CD14-positive monocyte (primary cell): ENCODE measurements at regions not wholly inside any gene's neighbourhood (a gene's known extent, or its start where the extent isn't known, plus 50 kb on each side); places are given as distances from the start of the nearest gene placed in this dataset.

Experiments
- DNase-seq, 3 donors: peaks; one replicate each; pipeline ENCODE4 v3.0.0-alpha.2; 2011 to 2022
- H2AFZ ChIP-seq: 2 replicates; pipeline ENCODE4 v1.6.0; 2012; ENCODE audit warnings: mild to moderate bottlenecking, low read depth, low read length, inconsistent platforms; ENCODE audit not compliant: insufficient read depth, poor library complexity, severe bottlenecking
- H3K27ac ChIP-seq, 2 donors: 1 replicate in 1 of 2; 2 replicates in 1 of 2; pipeline ENCODE4 v1.5.1; 2012 to 2013; ENCODE audit warnings: low read length in 2 of 2, control low read depth in 1 of 2, inconsistent platforms in 1 of 2, low read depth in 1 of 2, mild to moderate bottlenecking in 1 of 2
- H3K27me3 ChIP-seq, 2 donors: one replicate each; pipeline versions ENCODE4 v1.6.0 to v1.6.1; 2011 to 2013; ENCODE audit warnings: low read length in 2 of 2; ENCODE audit not compliant: control insufficient read depth in 2 of 2, insufficient read depth in 2 of 2
- H3K36me3 ChIP-seq, 2 donors: replicated peaks in 1 of 2; 1 replicate in 1 of 2; 2 replicates in 1 of 2; pipeline versions ENCODE4 v1.5.1 to v1.6.1; 2012 to 2013; ENCODE audit warnings: low read length in 2 of 2, control low read depth in 1 of 2, inconsistent platforms in 1 of 2, mild to moderate bottlenecking in 1 of 2; ENCODE audit not compliant: insufficient read depth in 2 of 2, control insufficient read depth in 1 of 2
- H3K4me1 ChIP-seq, 2 donors: 1 replicate in 1 of 2; 2 replicates in 1 of 2; pipeline versions ENCODE4 v1.5.1 to v1.6.1; 2012 to 2013; ENCODE audit warnings: low read length in 2 of 2, control low read depth in 1 of 2, inconsistent platforms in 1 of 2, mild to moderate bottlenecking in 1 of 2, moderate library complexity in 1 of 2; ENCODE audit not compliant: insufficient read depth in 2 of 2, control insufficient read depth in 1 of 2
- H3K4me2 ChIP-seq: replicated peaks from 2 replicates; pipeline ENCODE3; 2012; ENCODE audit warnings: low read length, moderate library complexity, mild to moderate bottlenecking; ENCODE audit not compliant: poor library complexity, severe bottlenecking; ENCODE audit errors: extremely low read depth
- H3K4me3 ChIP-seq, 3 experiments: fragments of 200-600 bp in 1 of 3; sonication (generic) in 1 of 3; replicated peaks in 1 of 3; 1 replicate in 2 of 3; 2 replicates in 1 of 3; pipeline ENCODE4 v1.5.1; 2011 to 2013; ENCODE audit warnings: low read length in 3 of 3, mild to moderate bottlenecking in 3 of 3, control low read depth in 2 of 3, low read depth in 2 of 3, inconsistent platforms in 1 of 3, moderate library complexity in 1 of 3
- H3K79me2 ChIP-seq: 2 replicates; pipeline ENCODE4 v1.6.0; 2012; ENCODE audit warnings: mild to moderate bottlenecking, control low read depth, inconsistent platforms, low read length, moderate library complexity; ENCODE audit not compliant: insufficient read depth
- H3K9ac ChIP-seq: 2 replicates; pipeline ENCODE4 v1.6.0; 2017; ENCODE audit warnings: low read length, mild to moderate bottlenecking; ENCODE audit not compliant: insufficient read depth, poor library complexity, severe bottlenecking
- H3K9me3 ChIP-seq, 2 donors: replicated peaks in 1 of 2; 1 replicate in 1 of 2; 2 replicates in 1 of 2; pipeline versions ENCODE4 v1.5.1 to v1.6.1; 2012 to 2013; ENCODE audit warnings: low read length in 2 of 2, control low read depth in 1 of 2; ENCODE audit not compliant: control insufficient read depth in 1 of 2, insufficient read depth in 1 of 2
- H4K20me1 ChIP-seq: 2 replicates; pipeline ENCODE4 v1.6.0; 2012; ENCODE audit warnings: mild to moderate bottlenecking, low read length, control low read depth, moderate library complexity; ENCODE audit not compliant: insufficient read depth
- H3K27ac Mint-ChIP-seq, 7 donors: one replicate each; pipeline ENCODE4 v1.8.0; 2020; ENCODE audit warnings: mild to moderate bottlenecking in 7 of 7, mixed read lengths in 7 of 7, moderate library complexity in 6 of 7, inconsistent platforms in 2 of 7
- H3K27me3 Mint-ChIP-seq, 3 donors: one replicate each; pipeline ENCODE4 v1.8.0; 2021 to 2022; ENCODE audit warnings: low read depth in 3 of 3, mild to moderate bottlenecking in 3 of 3, mixed read lengths in 3 of 3, moderate library complexity in 3 of 3, inconsistent platforms in 1 of 3
- H3K36me3 Mint-ChIP-seq, 2 donors: one replicate each; pipeline ENCODE4 v1.8.0; 2020; ENCODE audit warnings: mixed read lengths in 2 of 2, inconsistent platforms in 1 of 2, mild to moderate bottlenecking in 1 of 2
- H3K4me1 Mint-ChIP-seq: one replicate; pipeline ENCODE4 v1.8.0; 2020; ENCODE audit warnings: mild to moderate bottlenecking, mixed read lengths
- H3K4me3 Mint-ChIP-seq, 2 donors: one replicate each; pipeline ENCODE4 v1.8.0; 2020; ENCODE audit warnings: mild to moderate bottlenecking in 2 of 2, mixed read lengths in 2 of 2, moderate library complexity in 1 of 2
- H3K9me3 Mint-ChIP-seq, 7 donors: one replicate each; pipeline ENCODE4 v1.8.0; 2020 to 2022; ENCODE audit warnings: mixed read lengths in 7 of 7, mild to moderate bottlenecking in 6 of 7, moderate library complexity in 6 of 7, inconsistent platforms in 2 of 7
- CTCF ChIP-seq: fragments of 200-600 bp; IDR thresholded peaks from one replicate; pipeline ENCODE4 v1.8.0; 2022; ENCODE audit warnings: antibody characterized with exemption, mild to moderate bottlenecking
- WGBS: methylation state at CpG from one replicate; pipeline ENCODE4 v1.1.5; 2013; ENCODE audit warnings: missing lambda C conversion rate; ENCODE audit not compliant: insufficient coverage; 5-methylcytosine and 5-hydroxymethylcytosine counted together
- intact Hi-C, 2 donors: fragments of 100-400 bp; cut with micrococcal nuclease; formaldehyde crosslinking; loops; one replicate each; pipeline versions ENCODE4 v1.15.0 to v1.15.1; 2023

GRCh38 chr4:63777601-63778000, 631.6 kb downstream of the TECRL start:
- Histone ChIP-seq H3K36me3 (no peaks in the 10 kb centered on the region), H4K20me1 (no peaks in the 10 kb centered on the region), H3K4me1 (no peaks in the 10 kb centered on the region), H3K9ac (no peak overlapping the region), H2AFZ (no peak overlapping the region), H3K9me3 (no peaks in the 10 kb centered on the region), H3K4me2 (no peak overlapping the region), H3K27ac (no peak overlapping the region), H3K27me3 (no peaks in the 10 kb centered on the region), H3K79me2 (no peaks in the 10 kb centered on the region), H3K4me3 (no peak overlapping the region)
- no peak for DNase-seq
- intact Hi-C loops = no loop called here
- H3K36me3 Mint-ChIP-seq = no peaks in the 10 kb centered on the region
- H3K4me3 Mint-ChIP-seq = no peak overlapping the region
- WGBS = no CpG with 5 or more reads among the region's 3 CpGs
- peaks cover 0 to 2% (median 0%) of the 10 kb centered on the region in 7 donors for H3K9me3 Mint-ChIP-seq
- peaks cover 0 to 2% (median 1%) of the 10 kb centered on the region in 3 donors for H3K27me3 Mint-ChIP-seq
- H3K27ac Mint-ChIP-seq = no peak overlapping the region
- H3K4me1 Mint-ChIP-seq = no peaks in the 10 kb centered on the region
- TF ChIP-seq CTCF = no peak

GRCh38 chr4:63764400-63764799, 644.9 kb downstream of the TECRL start:
- H3K4me3 ChIP-seq = no peak overlapping the region
- intact Hi-C loops = no loop called here
- no CpG with 5 or more reads among the region's 4 CpGs for WGBS
- no peaks in the 10 kb centered on the region for H4K20me1 ChIP-seq
- no peak overlapping the region for H3K27ac ChIP-seq
- H3K27me3 ChIP-seq = no peaks in the 10 kb centered on the region
- Mint-ChIP-seq H3K36me3 (no peaks in the 10 kb centered on the region), H3K27ac (no peak overlapping the region), H3K4me3 (no peak overlapping the region), H3K27me3 (no peaks in the 10 kb centered on the region), H3K4me1 (no peaks in the 10 kb centered on the region), H3K9me3 (peaks cover 0 to 4% (median 2%) of the 10 kb centered on the region in 7 donors)
- H3K36me3 ChIP-seq = no peaks in the 10 kb centered on the region
- no peak overlapping the region for H3K4me2 ChIP-seq
- no peaks in the 10 kb centered on the region for H3K4me1 ChIP-seq
- no peak for TF ChIP-seq CTCF
- DNase-seq = no peak
- H3K9me3 ChIP-seq = no peaks in the 10 kb centered on the region
- no peak overlapping the region for H3K9ac ChIP-seq
- H2AFZ ChIP-seq = no peak overlapping the region
- H3K79me2 ChIP-seq = no peaks in the 10 kb centered on the region
